Natural killer cell (primary cell): ENCODE measurements at regions not wholly inside any gene's neighbourhood (a gene's known extent, or its start where the extent isn't known, plus 50 kb on each side); places are given as distances from the start of the nearest gene placed in this dataset.

ENCODE experiments used
- ATAC-seq, 3 donors: fragments of 150-1000 bp in 2 of 3; fragments of 200-7000 bp in 1 of 3; cut with Tn5 transposase; 1 replicate in 1 of 3; 2 replicates in 2 of 3; pipeline ENCODE4 v1.10.0; 2021; ENCODE audit warnings: mild to moderate bottlenecking in 2 of 3, moderate library complexity in 2 of 3
- DNase-seq, 2 donors: peaks; one replicate each; pipeline versions ENCODE4 v3.0.0 to v3.0.0-alpha.2; 2013 to 2021; ENCODE audit warnings: mixed read lengths in 1 of 2
- H3K27ac ChIP-seq: one replicate; pipeline ENCODE4 v1.5.1; 2013; ENCODE audit warnings: mild to moderate bottlenecking, low read length
- H3K27me3 ChIP-seq: one replicate; pipeline ENCODE4 v1.6.1; 2013; ENCODE audit warnings: low read length; ENCODE audit not compliant: control insufficient read depth, insufficient read depth
- H3K36me3 ChIP-seq: one replicate; pipeline ENCODE4 v1.6.1; 2013; ENCODE audit warnings: low read length; ENCODE audit not compliant: control insufficient read depth, insufficient read depth
- H3K4me1 ChIP-seq: one replicate; pipeline ENCODE4 v1.6.1; 2013; ENCODE audit warnings: low read length; ENCODE audit not compliant: control insufficient read depth, insufficient read depth
- H3K4me3 ChIP-seq: one replicate; pipeline ENCODE4 v1.5.1; 2013; ENCODE audit warnings: low read length
- H3K9me3 ChIP-seq: one replicate; pipeline ENCODE4 v1.6.1; 2013; ENCODE audit warnings: low read length; ENCODE audit not compliant: control insufficient read depth, insufficient read depth
- H3K27ac Mint-ChIP-seq, 2 donors: one replicate each; pipeline ENCODE4 v1.8.0; 2022; ENCODE audit warnings: mild to moderate bottlenecking in 2 of 2, mixed read lengths in 2 of 2, moderate library complexity in 1 of 2
- H3K27me3 Mint-ChIP-seq, 2 donors: one replicate each; pipeline ENCODE4 v1.8.0; 2022; ENCODE audit warnings: low read depth in 2 of 2, mixed read lengths in 2 of 2
- H3K36me3 Mint-ChIP-seq: one replicate; pipeline ENCODE4 v1.8.0; 2022; ENCODE audit warnings: mixed read lengths
- H3K4me1 Mint-ChIP-seq, 2 donors: one replicate each; pipeline ENCODE4 v1.8.0; 2022; ENCODE audit warnings: mixed read lengths in 2 of 2
- H3K4me3 Mint-ChIP-seq: one replicate; pipeline ENCODE4 v1.8.0; 2022; ENCODE audit warnings: mild to moderate bottlenecking, moderate library complexity, mixed read lengths
- H3K9me3 Mint-ChIP-seq, 2 donors: one replicate each; pipeline ENCODE4 v1.8.0; 2022; ENCODE audit warnings: mixed read lengths in 2 of 2
- CTCF ChIP-seq: fragments of 200-600 bp; IDR thresholded peaks from one replicate; pipeline ENCODE4 v1.8.0; 2022; ENCODE audit warnings: antibody characterized with exemption
- WGBS: methylation state at CpG from one replicate; pipeline ENCODE4 v1.1.7; 2013; ENCODE audit warnings: missing lambda C conversion rate; ENCODE audit not compliant: insufficient coverage; 5-methylcytosine and 5-hydroxymethylcytosine counted together
- intact Hi-C: fragments of 100-400 bp; cut with micrococcal nuclease; formaldehyde crosslinking; loops from one replicate; pipeline ENCODE4 v1.14.2; 2022

- intact Hi-C loops, result no loop called here
- Histone ChIP-seq H3K9me3 (no peaks in the 10 kb centered on the region), H3K27me3 (no peaks in the 10 kb centered on the region), H3K36me3 (no peaks in the 10 kb centered on the region), H3K27ac (no peak overlapping the region), H3K4me3 (no peak overlapping the region), H3K4me1 (no peaks in the 10 kb centered on the region)
- H3K27ac Mint-ChIP-seq, result no peak overlapping the region
- DNase-seq (no peak), ATAC-seq (no peak)
- no peak for TF ChIP-seq CTCF
- no peaks in the 10 kb centered on the region for H3K27me3 Mint-ChIP-seq
- WGBS, result 13% methylated on average over 1 of the region's 1 CpG
- H3K4me3 Mint-ChIP-seq, result no peak overlapping the region
- no peaks in the 10 kb centered on the region for H3K4me1 Mint-ChIP-seq
- H3K36me3 Mint-ChIP-seq, result no peaks in the 10 kb centered on the region
- peaks cover 3 to 5% of the 10 kb centered on the region in 2 donors for H3K9me3 Mint-ChIP-seq
Measured at GRCh38 chr4:137644201-137644600, 111.9 kb upstream of the PCDH18 start.

- ATAC-seq, result no peak
Measured at GRCh38 chr4:137641544-137641943, 109.2 kb upstream of the PCDH18 start.

GRCh38 chr4:137640838-137641158 lies 108.5 kb upstream of the PCDH18 start:
- H3K9me3 Mint-ChIP-seq, result peaks cover 3 to 7% of the 10 kb centered on the region in 2 donors
- TF ChIP-seq CTCF, result no peak
- intact Hi-C loops, result no loop called here

More at GRCh38 chr4:137641544-137641943, 109.2 kb upstream of the PCDH18 start:
- peaks cover 3 to 7% of the 10 kb centered on the region in 2 donors for H3K9me3 Mint-ChIP-seq
- no peak for DNase-seq
- no peaks in the 10 kb centered on the region for H3K27me3 Mint-ChIP-seq
- H3K36me3 ChIP-seq, result no peaks in the 10 kb centered on the region
- no peaks in the 10 kb centered on the region for H3K4me1 ChIP-seq
- intact Hi-C loops, result no loop called here
- no peak overlapping the region for H3K4me3 ChIP-seq
- H3K4me1 Mint-ChIP-seq, result no peaks in the 10 kb centered on the region
- H3K27ac Mint-ChIP-seq, result no peak overlapping the region
- no peaks in the 10 kb centered on the region for H3K9me3 ChIP-seq
- WGBS, result 100% methylated on average over 1 of the region's 3 CpGs
- no peak for TF ChIP-seq CTCF
- no peak overlapping the region for H3K27ac ChIP-seq
- no peaks in the 10 kb centered on the region for H3K36me3 Mint-ChIP-seq
- H3K27me3 ChIP-seq, result no peaks in the 10 kb centered on the region
- H3K4me3 Mint-ChIP-seq, result no peak overlapping the region

GRCh38 chr4:137640156-137640837 lies 108.0 kb upstream of the PCDH18 start:
- intact Hi-C loops, result no loop called here
- no peaks in the 10 kb centered on the region for H3K27me3 ChIP-seq
- H3K36me3 ChIP-seq, result no peaks in the 10 kb centered on the region
- Mint-ChIP-seq H3K9me3 (peaks cover 4 to 9% of the 10 kb centered on the region in 2 donors), H3K4me3 (no peak overlapping the region), H3K27ac (no peak overlapping the region), H3K36me3 (peaks cover 1% of the 10 kb centered on the region), H3K4me1 (no peaks in the 10 kb centered on the region), H3K27me3 (no peaks in the 10 kb centered on the region)
- no peak for TF ChIP-seq CTCF
- H3K4me1 ChIP-seq, result no peaks in the 10 kb centered on the region
- ATAC-seq (no peak), DNase-seq (no peak)
- 100% methylated on average over 1 of the region's 4 CpGs for WGBS
- no peaks in the 10 kb centered on the region for H3K9me3 ChIP-seq
- no peak overlapping the region for H3K27ac ChIP-seq
- H3K4me3 ChIP-seq, result no peak overlapping the region

More at GRCh38 chr4:137640838-137641158, 108.5 kb upstream of the PCDH18 start:
- ATAC-seq, result no peak
- H3K4me3 ChIP-seq, result no peak overlapping the region
- H3K4me1 ChIP-seq, result no peaks in the 10 kb centered on the region
- no peak overlapping the region for H3K4me3 Mint-ChIP-seq
- no peaks in the 10 kb centered on the region for H3K27me3 Mint-ChIP-seq
- H3K4me1 Mint-ChIP-seq, result no peaks in the 10 kb centered on the region
- H3K36me3 Mint-ChIP-seq, result no peaks in the 10 kb centered on the region
- H3K27me3 ChIP-seq, result no peaks in the 10 kb centered on the region
- no peak overlapping the region for H3K27ac ChIP-seq
- H3K36me3 ChIP-seq, result no peaks in the 10 kb centered on the region
- no peak overlapping the region for H3K27ac Mint-ChIP-seq
- H3K9me3 ChIP-seq, result no peaks in the 10 kb centered on the region
- no peak for DNase-seq
- WGBS, result 86% methylated on average over 1 of the region's 1 CpG
